Smooth muscle cell of the brain vasculature (primary cell): ENCODE measurements at regions not wholly inside any gene's neighbourhood (a gene's known extent, or its start where the extent isn't known, plus 50 kb on each side); places are given as distances from the start of the nearest gene placed in this dataset.
"Not testable (repeated sequence)": the region's sequence is repeated elsewhere in the genome, so short reads cannot be mapped to it uniquely, and the experiment has no call there.

ENCODE experiments used
- DNase-seq: peaks from one replicate; pipeline ENCODE4 v3.0.0-alpha.2; 2012; ENCODE audit warnings: low read depth, low spot score

DNA sequence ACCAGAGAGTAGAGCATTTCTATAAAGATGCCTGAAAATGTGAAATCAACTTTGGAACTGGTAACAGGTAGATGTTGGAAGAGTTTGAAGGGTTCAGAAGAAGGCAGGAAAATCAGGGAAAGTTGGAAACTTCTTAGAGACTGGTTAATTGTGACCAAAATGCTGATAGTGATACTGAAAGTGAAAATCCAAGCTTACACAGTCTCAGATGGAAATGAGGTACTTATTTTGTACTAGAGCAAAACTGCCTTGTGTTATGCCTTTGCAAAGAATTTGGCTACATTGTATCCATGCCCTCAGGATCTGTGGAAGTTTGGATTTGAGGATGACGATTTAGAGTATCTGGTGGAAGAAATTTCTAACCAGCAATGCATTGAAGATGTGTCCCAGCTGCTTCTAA, 430.6 kb upstream of the KCND2 start:
- DNase-seq, result no peak

DNA sequence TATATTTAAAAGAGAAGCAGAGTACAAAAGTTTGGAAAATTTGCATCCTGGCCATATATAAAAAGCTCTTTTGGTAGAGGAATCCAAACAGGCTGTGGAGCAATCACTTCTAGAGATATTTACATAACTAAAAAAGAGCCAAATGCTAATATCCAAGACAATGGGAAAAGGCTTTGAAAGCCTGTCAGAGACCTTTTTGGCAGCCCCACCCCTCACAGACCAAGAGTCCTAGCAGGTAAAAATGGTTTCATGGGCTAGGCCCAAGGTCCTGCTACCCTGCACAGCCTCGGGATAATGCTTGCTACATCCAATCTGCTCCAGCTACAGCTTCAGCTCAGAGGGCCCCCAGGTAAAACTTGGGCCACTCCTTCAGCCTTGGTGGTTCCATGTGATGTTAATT, 430.2 kb upstream of the KCND2 start:
- DNase-seq, result no peak

DNA sequence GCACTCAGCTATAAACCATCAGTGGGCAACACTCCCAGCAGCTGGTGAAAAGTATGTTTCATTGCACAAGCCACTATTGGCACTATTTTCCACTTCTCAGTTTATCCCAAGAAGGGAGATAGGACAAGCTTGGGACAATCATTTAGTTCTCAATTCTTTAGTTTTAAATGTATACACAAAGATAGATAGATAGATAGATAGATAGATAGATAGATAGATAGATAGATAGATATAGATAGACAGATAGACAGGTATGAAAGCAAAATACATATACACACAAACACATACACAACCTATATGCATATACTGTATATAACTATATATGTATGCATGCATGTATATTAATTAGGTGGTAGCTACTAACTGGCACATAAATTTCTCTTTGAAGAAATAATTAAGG, 411.6 kb upstream of the KCND2 start:
- DNase-seq, result no peak

DNA sequence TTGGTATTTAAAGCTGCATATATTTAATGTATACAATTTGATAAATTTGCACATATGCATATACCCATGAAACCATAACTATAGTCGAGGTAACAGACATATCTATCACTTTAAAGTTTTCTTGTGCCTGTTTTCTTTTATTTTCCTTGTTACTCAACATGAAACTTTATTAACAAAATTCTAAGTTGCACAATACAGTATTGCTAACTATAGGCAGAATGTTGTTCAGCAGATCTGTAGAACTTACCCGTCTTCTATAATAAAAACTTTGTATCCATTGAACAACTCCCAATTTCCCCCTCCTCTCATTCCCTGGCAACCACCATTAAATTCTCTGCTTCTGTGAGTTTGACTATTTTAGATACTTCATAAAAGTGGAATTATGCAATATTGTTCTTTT, 404.6 kb upstream of the KCND2 start:
- no peak for DNase-seq

DNA sequence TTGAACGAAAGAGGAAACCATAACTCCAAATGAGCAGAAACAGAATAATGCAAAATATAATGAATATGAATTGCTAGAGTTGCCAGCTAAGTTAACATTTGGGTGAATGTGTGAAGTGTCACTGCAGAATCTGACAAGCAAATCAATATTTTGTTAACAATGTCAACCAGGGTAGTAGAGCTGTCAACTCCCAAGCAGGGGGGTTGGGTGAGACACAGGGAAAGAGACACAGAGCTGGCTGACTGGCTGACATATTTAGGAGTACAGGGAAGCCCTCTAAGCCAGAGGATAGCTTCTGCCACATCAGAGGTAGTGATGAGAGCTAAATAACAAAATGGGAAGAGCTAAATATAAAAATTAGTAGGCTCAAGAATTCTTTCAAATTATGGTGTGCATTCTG, 393.1 kb upstream of the KCND2 start:
- DNase-seq, result no peak

DNA sequence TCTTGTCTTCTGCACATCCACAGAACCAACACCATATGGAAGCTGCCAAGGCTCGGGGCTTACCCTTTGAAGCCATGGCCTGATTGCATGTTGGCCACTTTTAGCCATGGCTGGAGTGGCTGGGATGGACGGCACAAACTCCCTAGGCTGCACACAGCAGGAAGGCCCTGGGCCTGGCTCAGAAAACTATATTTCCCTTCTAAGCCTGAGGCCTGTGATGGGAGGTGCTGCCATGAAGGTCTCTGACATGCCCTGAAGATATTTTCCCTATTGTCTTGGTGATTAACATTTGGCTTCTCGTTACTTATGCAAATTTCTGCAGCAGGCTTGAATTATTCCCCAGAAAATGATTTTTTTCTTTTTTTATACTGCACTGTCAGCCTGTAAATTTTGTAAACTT, 387.0 kb upstream of the KCND2 start:
- DNase-seq, result no peak

DNA sequence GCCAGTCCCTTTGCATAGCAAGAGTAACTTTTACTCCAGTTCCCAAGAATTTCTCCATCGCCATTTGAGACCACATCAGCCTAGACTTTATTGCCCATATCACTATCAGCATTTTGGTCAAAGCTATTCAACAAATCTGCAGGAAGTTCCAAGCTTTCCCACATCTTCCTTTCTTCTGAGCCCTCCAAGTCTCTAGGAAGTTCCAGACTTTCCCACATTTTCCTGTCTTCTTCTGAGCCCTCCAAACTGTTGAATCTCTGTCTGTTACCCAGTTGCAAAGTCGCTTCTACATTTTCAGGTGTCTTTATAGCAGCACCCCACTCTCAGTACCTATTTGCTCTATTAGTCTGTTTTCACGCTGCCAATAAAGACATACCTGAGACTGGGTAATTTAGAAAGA, 386.4 kb upstream of the KCND2 start:
- not testable (repeated sequence) for DNase-seq

DNA sequence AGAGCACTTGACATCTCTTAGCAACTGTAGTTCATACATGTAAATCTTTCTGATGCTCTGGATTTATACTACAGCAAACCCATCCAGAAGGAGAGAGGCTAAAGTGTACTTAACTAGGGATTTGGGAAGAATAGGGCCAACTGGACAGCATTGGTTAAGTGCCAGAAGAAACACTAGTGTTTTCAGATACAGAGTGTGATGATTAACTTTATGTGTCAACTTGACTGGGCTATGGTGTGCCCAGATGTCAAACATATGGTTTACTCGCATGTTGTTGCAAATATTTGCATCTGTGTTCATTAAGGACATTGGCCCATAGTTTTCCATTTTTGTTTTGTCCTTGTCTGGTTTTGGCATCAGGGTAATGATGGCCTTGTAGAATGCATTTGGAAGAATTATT, 384.7 kb upstream of the KCND2 start:
- DNase-seq, result no peak

DNA sequence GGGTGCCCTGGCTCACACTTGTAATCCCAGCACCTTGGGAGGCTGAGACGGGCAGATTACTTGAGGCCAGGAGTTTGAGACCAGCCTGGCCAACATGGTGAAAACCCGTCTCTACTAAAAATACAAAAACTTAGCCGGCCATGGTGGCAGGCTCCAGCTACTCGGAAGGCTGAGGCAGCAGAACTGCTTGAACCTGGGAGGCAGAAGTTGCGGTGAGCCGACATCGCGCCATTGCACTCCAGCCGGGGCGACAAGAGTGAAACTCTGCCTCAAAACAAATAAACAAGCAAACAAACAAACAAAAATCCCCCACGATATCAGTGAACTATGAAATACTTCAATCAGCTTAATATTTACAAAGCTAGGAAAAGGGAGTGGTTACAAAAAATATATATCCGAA, 382.3 kb upstream of the KCND2 start:
- DNase-seq, result no peak

DNA sequence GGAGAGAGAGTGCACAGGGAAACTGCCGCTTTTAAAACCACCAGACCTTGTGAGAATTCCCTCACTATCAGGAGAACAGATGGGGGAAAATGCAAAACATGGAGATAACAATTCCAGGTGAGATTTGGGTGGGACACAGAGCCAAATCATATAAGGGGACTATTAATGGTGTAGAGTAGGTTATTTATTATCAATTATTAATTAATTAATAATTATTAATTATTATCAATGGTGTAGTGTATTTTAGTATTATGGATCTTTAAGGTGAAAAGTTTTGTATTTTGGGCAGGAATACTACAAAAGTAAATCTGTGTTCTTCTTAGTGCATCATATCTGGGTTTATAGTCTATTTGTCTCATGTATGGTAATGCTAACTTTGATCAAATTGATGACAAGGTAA, 377.7 kb upstream of the KCND2 start:
- no peak for DNase-seq

DNA sequence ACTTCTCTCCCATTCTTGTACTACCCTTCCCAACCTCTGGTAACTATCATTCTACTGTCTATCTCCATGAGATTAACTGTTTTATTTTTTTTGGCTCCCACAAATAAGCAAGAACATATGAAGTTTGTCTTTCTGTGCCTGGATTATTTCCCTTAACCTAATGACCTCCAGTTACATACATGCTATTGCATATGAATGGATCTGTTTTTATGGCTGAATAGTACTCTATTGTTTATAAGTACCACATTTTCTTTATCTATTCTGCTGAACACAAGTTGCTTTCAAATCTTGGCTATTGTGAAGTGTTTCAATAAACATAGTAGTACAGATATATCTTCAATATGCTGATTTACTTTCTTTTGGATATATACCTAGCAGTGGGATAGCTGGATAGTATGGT, 376.6 kb upstream of the KCND2 start:
- DNase-seq, result no peak

DNA sequence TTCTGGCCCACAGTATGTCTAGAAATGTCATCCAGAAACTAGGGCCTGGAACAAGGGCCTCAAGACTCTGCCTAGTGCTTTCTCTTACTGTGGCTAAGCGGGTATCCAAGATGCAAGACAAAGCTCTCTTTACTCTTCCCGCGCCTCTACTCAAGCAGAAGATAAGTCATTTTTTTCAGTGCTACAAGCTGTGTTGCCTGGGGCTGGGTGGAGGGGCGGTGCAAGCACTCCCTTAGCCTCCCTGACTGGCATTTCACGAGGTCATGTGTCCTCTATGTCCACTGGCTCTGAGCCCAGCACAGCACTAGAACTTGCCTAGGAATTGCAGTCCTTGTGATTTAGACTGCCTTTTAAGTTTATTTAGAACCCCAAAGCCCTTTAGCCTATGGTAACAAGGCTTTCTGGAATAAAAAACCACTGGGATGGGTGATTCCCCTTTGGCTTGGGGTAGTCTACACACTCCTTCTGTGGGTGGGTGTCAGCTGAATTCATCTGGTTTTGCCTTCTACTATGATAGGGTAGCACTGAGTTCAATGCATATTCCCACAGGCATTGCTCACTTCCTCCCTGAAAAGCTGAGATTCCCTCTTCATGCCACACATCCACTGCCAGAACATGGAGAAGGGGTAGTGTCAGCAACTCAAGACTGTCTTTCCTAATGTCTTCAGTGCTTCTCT, 371.8 kb upstream of the KCND2 start:
- DNase-seq, result no peak

DNA sequence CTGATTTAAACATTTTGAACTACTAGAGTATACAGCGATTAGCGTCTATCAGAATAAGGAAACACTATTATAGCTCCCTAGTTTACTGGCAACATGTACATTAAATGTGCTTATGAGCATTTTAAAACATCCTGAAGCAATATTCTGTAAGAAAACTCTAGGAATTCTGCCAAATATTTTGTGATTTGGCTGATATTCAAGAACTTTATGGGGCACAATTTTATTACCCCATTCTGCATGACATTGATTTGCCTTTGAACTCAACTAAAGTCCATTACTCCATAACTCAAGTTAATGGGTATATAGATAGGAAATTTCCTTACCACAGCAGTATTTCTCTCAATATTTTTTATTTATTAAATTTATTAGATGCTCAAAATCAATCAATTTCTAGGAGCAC, 369.9 kb upstream of the KCND2 start:
- DNase-seq, result no peak

DNA sequence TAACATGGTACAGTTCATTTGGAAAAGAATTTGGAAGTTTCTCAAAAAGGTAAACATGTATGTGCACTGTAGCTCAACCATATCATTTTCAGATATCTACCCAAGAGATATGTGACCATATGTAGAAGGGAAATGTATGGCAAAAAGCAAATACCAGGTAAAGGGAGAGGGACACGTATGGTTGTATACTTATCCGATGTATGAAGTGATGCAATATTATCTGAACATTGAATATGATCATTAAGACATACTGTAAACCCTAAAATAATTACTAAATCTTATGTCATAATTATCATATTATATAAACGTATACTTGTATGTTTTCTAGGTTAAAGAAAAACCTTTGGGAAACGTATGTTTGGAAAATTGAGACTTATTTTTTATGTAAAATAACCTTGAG, 367.5 kb upstream of the KCND2 start:
- DNase-seq, result no peak

DNA sequence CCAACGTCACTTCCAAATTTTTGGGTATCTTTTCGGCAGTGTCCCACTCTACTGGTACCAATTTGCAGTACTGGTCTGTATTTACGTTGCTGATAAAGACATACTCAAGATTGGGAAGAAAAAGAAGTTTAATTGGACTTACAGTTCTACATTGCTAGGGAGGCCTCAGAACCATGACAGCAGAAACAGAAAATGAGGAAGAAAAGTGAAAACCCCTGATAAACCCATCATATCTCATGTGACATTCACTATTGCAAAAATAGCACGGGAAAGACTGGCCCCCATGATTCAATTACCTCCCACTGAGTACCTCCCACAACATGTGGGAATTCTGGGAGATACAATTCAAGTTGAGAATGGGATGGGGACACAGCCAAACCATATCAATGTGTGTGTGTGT, 364.0 kb upstream of the KCND2 start:
- DNase-seq, result no peak

DNA sequence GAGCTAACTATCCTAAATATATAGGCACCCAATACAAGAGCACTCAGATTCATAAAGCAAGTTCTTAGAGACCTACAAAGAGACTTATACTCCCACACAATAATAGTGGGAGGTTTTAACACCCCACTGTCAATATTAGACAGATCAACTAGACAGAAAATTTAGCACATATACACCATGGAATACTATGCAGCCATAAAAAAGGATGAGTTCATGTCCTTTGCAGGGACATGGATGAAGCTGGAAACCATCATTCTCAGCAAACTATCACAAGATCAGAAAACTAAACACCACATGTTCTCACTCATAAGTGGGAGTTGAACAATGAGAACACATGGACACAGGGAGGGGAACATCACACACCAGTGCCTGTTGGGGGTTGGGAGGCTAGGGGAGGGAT, 358.9 kb upstream of the KCND2 start:
- not testable (repeated sequence) for DNase-seq

DNA sequence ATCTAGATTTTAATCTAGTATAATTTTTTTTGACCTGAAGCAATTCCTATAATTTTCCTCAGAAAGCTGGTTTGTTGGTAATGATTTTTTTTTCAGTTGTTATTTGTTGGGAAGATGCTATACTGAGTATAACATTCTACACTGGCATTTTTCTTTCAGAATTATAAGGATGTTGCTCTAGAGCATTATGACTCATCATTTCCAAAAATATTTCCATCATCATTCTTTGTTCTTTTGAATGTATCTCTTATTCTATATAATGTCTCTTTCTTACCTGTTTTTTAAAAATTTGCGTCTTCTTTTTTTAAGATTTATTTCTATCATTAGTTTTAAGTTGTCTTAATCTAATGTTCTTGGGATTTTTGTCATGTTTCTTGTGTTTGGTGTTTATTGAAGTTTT, 356.5 kb upstream of the KCND2 start:
- no peak for DNase-seq

DNA sequence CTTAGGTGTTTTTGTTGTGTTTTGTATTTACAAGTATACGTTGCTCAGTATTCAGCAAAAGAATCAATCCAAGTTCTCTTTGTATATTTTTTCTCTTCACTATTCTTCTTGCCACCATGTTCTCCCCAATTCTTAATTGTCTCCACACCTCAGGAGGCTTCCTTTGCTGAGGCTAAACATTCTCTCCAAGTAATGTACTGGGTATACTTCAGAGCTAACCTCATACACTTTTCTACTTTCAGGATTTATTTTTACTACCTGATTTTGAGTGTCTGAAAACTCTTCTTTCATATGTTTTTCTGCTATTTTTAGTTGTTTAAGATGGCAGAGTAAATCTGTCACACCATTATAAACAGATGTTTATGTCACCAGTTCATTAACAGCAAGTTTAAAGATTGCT, 354.8 kb upstream of the KCND2 start:
- DNase-seq, result no peak

DNA sequence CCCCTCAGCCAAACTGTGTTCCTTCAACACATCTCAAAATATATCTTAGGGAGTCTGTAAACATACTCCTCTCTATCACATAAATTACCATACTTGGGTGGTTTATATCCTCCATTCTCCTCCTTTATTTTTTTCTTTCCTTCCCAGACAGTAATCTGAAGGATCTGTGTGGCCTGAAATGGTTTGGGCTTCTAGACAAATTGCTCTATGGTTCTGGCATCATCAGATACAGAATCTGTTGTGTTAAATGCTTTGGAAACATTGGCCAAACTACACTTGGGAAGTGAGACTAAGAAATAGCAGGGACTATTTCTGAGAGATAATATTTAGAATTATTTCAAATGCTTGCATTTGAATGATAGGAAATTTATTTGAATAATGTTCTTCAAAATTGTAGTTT, 353.0 kb upstream of the KCND2 start:
- no peak for DNase-seq

DNA sequence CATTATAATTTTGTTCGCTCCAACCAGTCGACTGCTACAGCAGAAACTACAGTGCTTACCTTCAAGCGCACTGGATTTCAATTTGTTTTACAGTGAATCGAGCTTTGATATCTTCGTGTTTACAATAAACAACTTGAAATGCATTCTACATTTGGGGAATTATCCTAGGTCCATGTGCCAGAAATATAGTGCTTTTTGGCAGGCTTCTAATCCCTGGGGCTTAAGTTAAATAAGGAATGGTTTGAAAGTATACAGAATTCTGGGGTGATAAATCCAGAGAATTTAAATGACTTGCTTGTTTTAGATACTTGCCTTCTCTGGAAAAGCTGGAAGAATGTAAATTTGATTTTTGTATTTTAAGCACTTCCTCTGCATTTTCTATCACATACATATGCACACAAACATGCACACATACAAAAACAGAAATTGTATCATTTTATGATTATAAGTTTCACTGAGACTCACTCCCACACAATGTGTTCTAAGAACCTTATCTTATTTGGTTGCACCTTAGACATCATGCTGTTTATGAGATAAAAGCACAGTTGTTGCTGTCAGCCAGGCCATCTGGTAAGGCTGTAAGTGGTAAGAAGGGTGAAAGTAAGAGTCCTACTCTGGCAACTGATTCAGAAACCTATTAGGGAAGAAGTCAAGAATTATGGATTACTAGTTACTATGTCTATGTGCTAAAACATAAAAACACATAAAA, 347.2 kb upstream of the KCND2 start:
- no peak for DNase-seq

DNA sequence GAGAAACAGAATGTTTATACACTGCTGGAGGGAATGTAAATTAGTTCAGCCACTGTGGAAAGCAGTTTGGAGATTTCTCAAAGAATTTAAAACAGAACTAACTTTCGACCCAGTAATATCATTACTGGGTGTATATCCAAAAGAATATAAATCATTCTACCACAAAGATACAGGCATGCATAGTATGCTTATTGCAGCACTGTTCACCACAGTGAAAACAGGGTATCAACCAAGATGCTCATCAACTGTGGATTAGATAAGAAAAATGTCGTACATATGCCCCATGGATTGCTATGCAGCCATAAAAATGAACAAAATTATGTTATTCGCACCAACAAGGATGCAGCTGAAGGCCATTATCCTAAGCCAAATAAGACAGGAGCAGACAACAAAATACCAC, 343.1 kb upstream of the KCND2 start:
- DNase-seq, result no peak

DNA sequence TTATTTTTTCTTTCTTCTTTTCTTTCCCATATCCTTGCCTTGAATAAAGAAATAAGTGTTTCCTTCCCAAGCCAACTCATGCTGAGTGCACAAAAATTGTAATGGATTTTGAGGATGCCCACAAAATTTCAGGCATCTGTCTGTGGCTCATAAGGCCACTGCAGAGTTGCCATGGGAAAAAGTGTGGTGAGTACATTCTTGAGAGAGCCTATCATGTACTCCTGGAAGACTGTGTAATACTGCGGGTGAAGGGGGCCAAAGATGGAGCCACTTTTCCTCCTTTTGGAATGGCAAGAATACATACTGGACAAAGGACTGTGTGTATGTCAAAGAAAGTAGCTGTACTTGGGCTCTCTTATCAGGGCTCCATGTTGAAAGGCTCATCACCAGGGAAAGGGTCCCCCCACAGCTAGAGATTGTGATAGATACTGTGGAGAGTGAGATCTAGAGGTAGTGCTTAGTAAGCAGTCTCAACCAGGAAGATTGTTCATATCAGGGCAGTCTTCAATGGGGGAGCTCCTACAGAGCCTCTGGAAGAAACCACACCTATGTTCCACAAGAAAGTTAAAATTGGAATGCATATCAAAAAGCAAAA, 341.6 kb upstream of the KCND2 start:
- no peak for DNase-seq

DNA sequence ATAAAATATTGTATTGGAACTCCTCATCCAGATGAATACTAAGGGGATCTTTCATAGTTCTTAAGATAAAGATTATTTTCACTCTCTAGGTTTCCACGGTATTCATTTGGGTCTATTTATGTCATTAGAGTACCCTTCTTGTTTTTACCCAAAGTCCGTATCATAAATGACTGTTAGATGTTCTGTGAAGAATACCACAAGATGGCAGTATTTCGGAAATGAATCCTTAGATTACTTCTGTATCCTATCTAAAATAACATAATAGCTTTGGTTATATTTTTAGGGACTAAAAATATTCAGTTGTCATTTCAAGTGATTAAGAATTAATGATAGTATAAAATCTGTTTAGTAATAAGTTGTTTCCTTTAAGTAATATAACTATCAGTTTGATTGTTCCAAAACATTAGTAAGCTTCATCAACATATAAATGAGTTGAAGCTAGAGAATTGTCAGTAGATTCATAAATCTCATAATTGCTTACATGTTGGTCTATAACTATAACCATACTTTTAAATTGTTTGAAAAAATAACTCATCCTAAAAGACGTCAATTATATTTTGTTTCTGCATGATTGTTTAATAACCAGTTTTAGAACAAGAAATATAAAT, 337.5 kb upstream of the KCND2 start:
- no peak for DNase-seq
